ENCODE measurements at regions not wholly inside any gene's neighbourhood (a gene's known extent, or its start where the extent isn't known, plus 50 kb on each side); places are given as distances from the start of the nearest gene placed in this dataset.

DNA sequence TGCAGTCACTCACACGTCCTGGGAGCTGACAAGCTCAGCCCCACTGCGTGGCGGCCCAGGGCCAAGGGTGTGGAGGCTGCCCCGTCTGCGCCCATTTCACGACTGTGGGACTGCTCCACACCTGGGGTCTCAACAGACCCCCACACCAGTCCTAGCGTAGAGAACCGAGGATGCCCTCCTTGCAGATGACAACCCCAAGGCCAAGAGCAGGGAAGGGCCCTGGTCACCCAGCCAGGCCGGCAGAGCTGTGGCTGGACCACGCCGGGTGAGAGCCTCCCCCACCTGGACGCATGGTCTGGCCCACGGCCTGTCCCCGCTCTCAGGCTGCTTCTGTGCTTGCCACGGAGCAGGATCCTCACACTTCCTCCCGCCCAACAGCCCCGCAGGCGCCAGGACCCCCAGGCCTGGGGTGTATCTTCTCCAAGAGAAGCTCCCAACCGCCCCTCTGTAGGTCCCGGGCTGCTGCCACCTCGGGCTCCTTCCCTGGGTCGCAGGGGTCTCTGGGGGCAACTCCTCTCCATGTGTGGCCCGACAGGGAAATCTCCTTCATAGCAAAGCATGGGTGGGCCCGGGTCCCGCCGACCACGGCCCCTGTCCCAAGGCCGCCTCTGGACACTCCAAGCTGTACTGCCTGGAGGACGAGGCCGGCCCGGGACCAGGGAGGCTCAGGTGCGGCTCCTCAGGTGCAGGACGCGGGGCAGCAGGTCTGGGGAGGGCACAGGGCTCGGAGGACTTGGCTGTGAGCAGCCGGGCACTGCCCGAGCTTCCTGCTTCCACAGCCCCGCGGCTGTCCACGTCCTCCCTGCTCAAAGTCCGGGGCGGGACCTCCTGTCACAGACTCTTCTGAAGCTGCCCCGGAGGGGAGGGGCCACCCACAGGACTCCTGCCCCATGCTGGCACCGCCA is 88.8 kb downstream of the FOXL3 start:
- Histone ChIP-seq H3K9me3 (peaks cover 6 to 7% of the 10 kb centered on the region in 2 donors), H3K27me3 (no peaks in the 10 kb centered on the region), H3K36me3 (no peaks in the 10 kb centered on the region), H3K27ac (no peak overlapping the region), H3K4me1 (peaks cover 10 to 19% (median 12%) of the 10 kb centered on the region in 4 donors), H3K4me3 (peak overlapping the region in 3 of 4 donors; percentile 6 to 44 (median 25))
- DNase-seq = peak; percentile 72
- WGBS, 2 donors (ENCODE audit: low coverage in 1 of 2) = 75% methylated on average over 39 of the region's 44 CpGs; no CpG with 5 or more reads in 1 of the 2 donors
- in situ Hi-C loops (cut with MboI; ENCODE audit: low pct_ligation_motif_present in 1 of 4, low pct_unique_long_range_greater_than_20kb in 1 of 4, low sequenced_read_pairs in 3 of 4) = no loop called here
- intact Hi-C loops (cut with DNase I; ENCODE audit: low total_unique reads) = no loop called here
- TF ChIP-seq, protein P1, sequence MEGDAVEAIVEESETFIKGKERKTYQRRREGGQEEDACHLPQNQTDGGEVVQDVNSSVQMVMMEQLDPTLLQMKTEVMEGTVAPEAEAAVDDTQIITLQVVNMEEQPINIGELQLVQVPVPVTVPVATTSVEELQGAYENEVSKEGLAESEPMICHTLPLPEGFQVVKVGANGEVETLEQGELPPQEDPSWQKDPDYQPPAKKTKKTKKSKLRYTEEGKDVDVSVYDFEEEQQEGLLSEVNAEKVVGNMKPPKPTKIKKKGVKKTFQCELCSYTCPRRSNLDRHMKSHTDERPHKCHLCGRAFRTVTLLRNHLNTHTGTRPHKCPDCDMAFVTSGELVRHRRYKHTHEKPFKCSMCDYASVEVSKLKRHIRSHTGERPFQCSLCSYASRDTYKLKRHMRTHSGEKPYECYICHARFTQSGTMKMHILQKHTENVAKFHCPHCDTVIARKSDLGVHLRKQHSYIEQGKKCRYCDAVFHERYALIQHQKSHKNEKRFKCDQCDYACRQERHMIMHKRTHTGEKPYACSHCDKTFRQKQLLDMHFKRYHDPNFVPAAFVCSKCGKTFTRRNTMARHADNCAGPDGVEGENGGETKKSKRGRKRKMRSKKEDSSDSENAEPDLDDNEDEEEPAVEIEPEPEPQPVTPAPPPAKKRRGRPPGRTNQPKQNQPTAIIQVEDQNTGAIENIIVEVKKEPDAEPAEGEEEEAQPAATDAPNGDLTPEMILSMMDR (IDR thresholded peaks at IDR 0.05) = no peak
- TF ChIP-seq POLR2AphosphoS5 (IDR thresholded peaks at IDR 0.05) = peak in 1 of 3 donors; percentile 19
- no peak for TF ChIP-seq EP300 (IDR thresholded peaks at IDR 0.05; ENCODE audit: low read depth)
- TF ChIP-seq POLR2A (IDR thresholded peaks at IDR 0.05) = peak; percentile 40

DNA sequence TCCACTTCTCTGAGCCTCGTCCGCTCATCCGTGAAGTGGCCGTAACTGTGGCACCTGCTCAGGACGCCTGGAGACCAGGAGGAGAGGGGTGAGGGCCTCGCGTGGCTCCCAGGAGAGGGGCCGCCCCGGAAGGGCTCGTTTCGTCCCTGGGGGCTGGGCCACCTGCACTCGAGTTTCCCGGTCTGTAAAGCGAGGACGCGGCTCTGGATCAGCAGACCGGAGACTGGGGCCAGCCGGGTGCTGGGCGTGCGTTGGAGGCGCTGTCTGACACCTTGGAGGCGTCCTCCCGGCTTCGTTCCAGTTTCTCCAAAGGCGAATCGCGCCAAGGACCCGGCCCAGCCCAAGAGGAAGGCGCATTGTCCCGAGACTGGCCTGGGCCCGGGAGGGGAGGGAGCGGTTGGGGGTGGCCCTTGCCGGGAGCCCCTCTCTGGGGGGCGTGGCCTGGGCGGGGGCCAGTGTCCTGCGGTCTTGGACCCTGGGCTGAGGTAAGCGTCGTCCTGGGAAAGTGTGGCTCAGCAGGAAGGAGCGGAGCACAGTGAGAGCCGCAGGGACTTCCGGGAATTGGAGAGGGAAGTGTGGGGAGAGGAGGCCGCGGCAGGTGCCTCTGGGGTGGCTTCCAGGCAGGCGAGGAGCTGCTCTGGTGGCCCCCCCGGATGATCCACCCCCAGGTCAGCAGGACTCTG is 89.6 kb downstream of the FOXL3 start:
- DNase-seq = peak; percentile 18
- H3K9me3 ChIP-seq = peaks cover 14% of the 10 kb centered on the region in 2 donors
- TF ChIP-seq POLR2AphosphoS5 (IDR thresholded peaks at IDR 0.05) (no peak), EP300 (IDR thresholded peaks at IDR 0.05; ENCODE audit: low read depth) (no peak), POLR2A (IDR thresholded peaks at IDR 0.05) (no peak)
- TF ChIP-seq, protein P1 (IDR thresholded peaks at IDR 0.05) = no peak
- no peaks in the 10 kb centered on the region for H3K36me3 ChIP-seq
- intact Hi-C loops (cut with DNase I; ENCODE audit: low total_unique reads) (no loop called here), in situ Hi-C loops (cut with MboI; ENCODE audit: low pct_ligation_motif_present in 1 of 4, low pct_unique_long_range_greater_than_20kb in 1 of 4, low sequenced_read_pairs in 3 of 4) (no loop called here)
- no peaks in the 10 kb centered on the region for H3K27me3 ChIP-seq
- peak overlapping the region in 1 of 4 donors; percentile 29 for H3K27ac ChIP-seq
- H3K4me3 ChIP-seq = peak overlapping the region in 3 of 4 donors; percentile 6 to 44 (median 25)
- 44% methylated on average over 20 of the region's 45 CpGs; no CpG with 5 or more reads in 1 of the 2 donors for WGBS, 2 donors (ENCODE audit: low coverage in 1 of 2)
- H3K4me1 ChIP-seq = peaks cover 10 to 19% (median 12%) of the 10 kb centered on the region in 4 donors

DNA sequence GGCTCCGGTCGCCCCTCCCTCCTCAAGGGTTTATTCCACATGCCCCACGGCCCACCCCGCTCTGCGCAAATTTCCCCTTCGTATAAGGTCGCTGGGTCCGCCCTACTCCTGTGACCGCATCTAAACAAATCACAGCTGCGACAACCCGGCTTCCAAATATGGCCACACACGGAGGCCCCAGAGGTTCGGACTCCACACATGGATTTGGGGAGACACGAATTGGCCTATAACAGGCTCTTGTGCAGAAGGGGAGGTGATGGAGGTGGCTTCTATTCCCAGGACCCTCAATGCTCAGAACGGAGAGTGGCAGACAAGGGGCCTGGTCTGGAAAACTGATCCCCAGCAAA is 90.1 kb downstream of the FOXL3 start:
- intact Hi-C loops (cut with DNase I; ENCODE audit: low total_unique reads) = no loop called here
- 54% methylated on average over 14 of the region's 15 CpGs; no CpG with 5 or more reads in 1 of the 2 donors for WGBS, 2 donors (ENCODE audit: low coverage in 1 of 2)

More for the DNA sequence above, 90.1 kb downstream of the FOXL3 start:
- DNase-seq = no peak
- no peak overlapping the region for H3K27ac ChIP-seq
- peaks cover 10 to 19% (median 12%) of the 10 kb centered on the region in 4 donors for H3K4me1 ChIP-seq
- peak overlapping the region in 2 of 4 donors; percentile 25 to 44 for H3K4me3 ChIP-seq
- TF ChIP-seq EP300 (IDR thresholded peaks at IDR 0.05; ENCODE audit: low read depth) = no peak
- TF ChIP-seq, protein P1 (IDR thresholded peaks at IDR 0.05) = no peak
- no peak for TF ChIP-seq POLR2A (IDR thresholded peaks at IDR 0.05)
- TF ChIP-seq POLR2AphosphoS5 (IDR thresholded peaks at IDR 0.05) = no peak
- no peaks in the 10 kb centered on the region for H3K27me3 ChIP-seq
- in situ Hi-C loops (cut with MboI; ENCODE audit: low pct_ligation_motif_present in 1 of 4, low pct_unique_long_range_greater_than_20kb in 1 of 4, low sequenced_read_pairs in 3 of 4) = no loop called here
- peaks cover 14 to 16% of the 10 kb centered on the region in 2 donors for H3K9me3 ChIP-seq
- no peaks in the 10 kb centered on the region for H3K36me3 ChIP-seq

All from transverse colon (tissue), 4 donors.